H4 (cell line): ENCODE measurements at regions not wholly inside any gene's neighbourhood (a gene's known extent, or its start where the extent isn't known, plus 50 kb on each side); places are given as distances from the start of the nearest gene placed in this dataset.
"Not testable (repeated sequence)": the region's sequence is repeated elsewhere in the genome, so short reads cannot be mapped to it uniquely, and the experiment has no call there.

Experiments used
- DNase-seq: peaks from one replicate; pipeline ENCODE4 v3.0.0-alpha.2; 2015; ENCODE audit warnings: low spot score

- DNase-seq, result no peak
These were observed 731.9 kb upstream of the VRK2 start for GRCh38 chr2:57314682-57315081.

- DNase-seq, result peak; percentile 8
These were observed 716.2 kb upstream of the VRK2 start for GRCh38 chr2:57330447-57330846.

GRCh38 chr2:57333221-57333620 lies 713.4 kb upstream of the VRK2 start:
- no peak for DNase-seq

- DNase-seq, result peak; percentile 11
These were observed 703.1 kb upstream of the VRK2 start for GRCh38 chr2:57343391-57344006.

GRCh38 chr2:57368190-57368589 lies 678.4 kb upstream of the VRK2 start:
- no peak for DNase-seq

GRCh38 chr2:57370882-57371585 lies 675.6 kb upstream of the VRK2 start:
- DNase-seq, result no peak

- no peak for DNase-seq
These were observed 674.2 kb upstream of the VRK2 start for GRCh38 chr2:57372237-57372984.

GRCh38 chr2:57373530-57373929 lies 673.1 kb upstream of the VRK2 start:
- DNase-seq, result no peak

GRCh38 chr2:57376985-57377384 lies 669.6 kb upstream of the VRK2 start:
- DNase-seq, result peak; percentile 15

- DNase-seq, result no peak
These were observed 660.3 kb upstream of the VRK2 start for GRCh38 chr2:57386305-57386704.

- DNase-seq, result peak; percentile 37
These were observed 650.1 kb upstream of the VRK2 start for GRCh38 chr2:57396355-57397098.

GRCh38 chr2:57397550-57398360 lies 648.9 kb upstream of the VRK2 start:
- no peak for DNase-seq

GRCh38 chr2:57399057-57399456 lies 647.5 kb upstream of the VRK2 start:
- no peak for DNase-seq

- no peak for DNase-seq
These were observed 644.5 kb upstream of the VRK2 start for GRCh38 chr2:57402096-57402495.

- no peak for DNase-seq
These were observed 643.9 kb upstream of the VRK2 start for GRCh38 chr2:57402755-57403154.

GRCh38 chr2:57407772-57408201 lies 638.8 kb upstream of the VRK2 start:
- DNase-seq, result no peak

GRCh38 chr2:57408587-57408986 lies 638.0 kb upstream of the VRK2 start:
- DNase-seq, result no peak

GRCh38 chr2:57417007-57417406 lies 629.6 kb upstream of the VRK2 start:
- no peak for DNase-seq

- DNase-seq, result not testable (repeated sequence)
These were observed 627.7 kb upstream of the VRK2 start for GRCh38 chr2:57418859-57419346.

- peak; percentile 17 for DNase-seq
These were observed 616.8 kb upstream of the VRK2 start for GRCh38 chr2:57429831-57430230.

- no peak for DNase-seq
These were observed 614.1 kb upstream of the VRK2 start for GRCh38 chr2:57432528-57432927.
